Epithelial cell of prostate (primary cell): ENCODE measurements at regions not wholly inside any gene's neighbourhood (a gene's known extent, or its start where the extent isn't known, plus 50 kb on each side); places are given as distances from the start of the nearest gene placed in this dataset.
"Not testable (repeated sequence)": the region's sequence is repeated elsewhere in the genome, so short reads cannot be mapped to it uniquely, and the experiment has no call there.

ENCODE experiments used
- DNase-seq: peaks from one replicate; pipeline ENCODE4 v3.0.0-alpha.2; 2011; ENCODE audit warnings: low read depth, low spot score
- H3K27ac ChIP-seq: fragments of 450-650 bp; 2 replicates; pipeline ENCODE4 v1.5.1; 2017; ENCODE audit warnings: mild to moderate bottlenecking

DNA sequence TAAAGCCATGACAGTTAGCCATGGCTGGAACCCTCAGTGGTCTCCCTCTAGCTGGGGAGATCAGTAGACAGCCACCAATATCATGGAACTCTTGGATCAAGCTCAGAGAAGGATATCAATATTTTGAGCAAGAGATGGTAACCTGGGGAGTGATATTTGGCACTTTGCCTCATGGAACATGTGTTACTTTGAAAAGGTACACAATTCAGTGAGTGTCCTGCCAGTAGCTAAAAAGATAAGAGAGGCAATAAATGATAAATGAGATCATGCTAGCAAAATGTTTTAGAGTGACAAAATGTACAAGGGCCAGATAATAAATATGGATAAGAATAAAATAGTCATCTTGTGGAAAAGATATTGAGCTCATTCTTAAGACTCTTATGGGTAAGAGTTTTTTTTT lies 1618.7 kb downstream of the OLFM4 start:
- H3K27ac ChIP-seq, result no peak overlapping the region
- DNase-seq, result no peak

DNA sequence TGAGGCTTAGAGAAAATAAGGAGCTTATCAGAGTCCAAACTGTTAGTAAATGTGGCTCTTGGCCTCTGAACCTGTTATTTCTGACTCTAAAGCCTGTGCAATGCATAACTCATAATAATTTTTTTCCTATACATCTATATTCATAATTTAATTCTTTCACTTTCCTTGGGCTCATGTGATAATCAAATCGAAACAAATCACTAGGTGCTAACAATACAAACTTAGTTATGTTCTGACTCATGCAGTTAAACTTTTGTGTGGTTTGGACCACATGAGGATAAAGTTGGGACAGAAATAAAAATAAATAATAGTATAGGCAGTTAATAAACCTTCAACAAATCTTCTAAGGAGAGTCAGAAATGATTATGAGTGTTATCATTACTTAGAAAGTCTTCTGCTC lies 1629.0 kb downstream of the OLFM4 start:
- no peak overlapping the region for H3K27ac ChIP-seq
- DNase-seq, result no peak

GRCh38 chr13:54658771-54659170 lies 1630.2 kb downstream of the OLFM4 start:
- H3K27ac ChIP-seq, result no peak overlapping the region
- DNase-seq, result no peak

- no peak overlapping the region for H3K27ac ChIP-seq
- DNase-seq, result no peak
Measured at GRCh38 chr13:54660277-54660676, 1631.7 kb downstream of the OLFM4 start.

DNA sequence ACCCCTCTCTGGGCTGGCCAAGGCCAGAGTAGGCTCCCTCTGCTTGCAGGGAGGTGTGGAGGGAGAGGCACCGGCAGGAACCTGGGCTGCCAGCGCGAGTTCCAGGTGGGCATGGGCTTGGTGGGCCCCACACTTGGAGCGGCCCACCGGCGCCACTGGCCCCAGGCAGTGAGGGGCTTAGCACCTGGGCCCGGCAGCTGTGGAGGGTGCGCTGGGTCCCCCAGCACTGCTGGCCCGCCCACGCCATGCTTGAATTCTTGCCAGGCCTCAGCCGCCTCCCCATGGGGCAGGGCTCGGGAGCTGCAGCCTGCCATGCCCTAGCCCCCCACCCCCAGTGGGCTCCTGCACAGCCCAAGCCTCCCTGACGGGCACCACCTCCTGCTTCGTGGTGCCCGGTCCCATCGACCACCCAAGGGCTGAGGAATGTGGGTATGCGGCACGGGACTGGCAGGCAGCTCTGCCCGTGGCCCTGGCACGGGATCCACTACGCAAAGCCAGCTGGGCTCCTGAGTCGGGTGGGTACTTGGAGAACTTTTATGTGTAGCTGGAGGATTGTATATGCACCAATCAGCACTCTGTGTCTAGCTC lies 1648.0 kb downstream of the OLFM4 start:
- no peak overlapping the region for H3K27ac ChIP-seq
- no peak for DNase-seq

GRCh38 chr13:54682184-54682583 lies 1653.6 kb downstream of the OLFM4 start:
- no peak overlapping the region for H3K27ac ChIP-seq
- DNase-seq, result no peak

GRCh38 chr13:54687173-54687572 lies 1658.6 kb downstream of the OLFM4 start:
- no peak overlapping the region for H3K27ac ChIP-seq
- DNase-seq, result no peak

- DNase-seq, result no peak
- no peak overlapping the region for H3K27ac ChIP-seq
Measured at GRCh38 chr13:54699831-54700230, 1671.2 kb downstream of the OLFM4 start.

- H3K27ac ChIP-seq, result no peak overlapping the region
- DNase-seq, result no peak
Measured at GRCh38 chr13:54705738-54706137, 1677.1 kb downstream of the OLFM4 start.

DNA sequence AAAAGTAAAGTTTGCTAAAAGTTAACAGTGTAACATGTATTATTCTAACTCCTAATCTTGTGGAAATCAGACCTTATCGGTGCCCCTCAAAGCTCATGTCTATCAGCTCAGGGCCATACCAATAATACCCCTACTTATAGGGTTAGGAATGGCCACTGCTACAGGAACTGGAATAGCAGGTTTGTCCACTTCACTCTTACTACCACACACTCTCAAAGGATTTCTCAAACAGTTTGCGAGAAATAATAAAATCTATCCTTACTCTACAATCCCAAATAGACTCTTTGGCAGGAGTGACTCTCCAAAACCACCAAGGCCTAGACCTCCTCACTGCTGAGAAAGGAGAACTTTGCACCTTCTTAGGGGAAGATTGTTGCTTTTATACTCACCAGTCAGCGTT lies 1677.7 kb downstream of the OLFM4 start:
- H3K27ac ChIP-seq, result no peak overlapping the region
- no peak for DNase-seq

GRCh38 chr13:54709546-54709945 lies 1680.9 kb downstream of the OLFM4 start:
- no peak for DNase-seq
- H3K27ac ChIP-seq, result no peak overlapping the region

DNA sequence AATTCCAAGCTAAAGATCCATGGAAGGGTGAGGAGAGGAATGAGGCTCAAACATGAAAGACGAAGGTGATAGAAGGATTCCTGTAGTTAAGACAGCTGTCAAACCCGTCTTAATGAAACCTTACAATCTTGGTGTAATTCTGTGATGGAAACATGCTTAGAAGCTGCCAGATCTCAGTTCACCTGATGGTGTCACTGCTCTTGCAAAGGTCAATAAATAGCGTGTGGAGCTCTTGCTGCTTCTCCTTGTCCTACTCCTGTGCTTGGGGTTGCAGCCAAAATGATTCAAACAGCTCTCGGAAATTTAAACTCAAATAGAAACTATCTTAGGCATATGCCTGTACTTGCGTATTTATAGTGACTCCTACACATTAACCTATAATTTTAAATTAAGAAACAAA lies 1705.0 kb downstream of the OLFM4 start:
- no peak overlapping the region for H3K27ac ChIP-seq
- DNase-seq, result no peak

GRCh38 chr13:54737211-54737610 lies 1708.6 kb downstream of the OLFM4 start:
- H3K27ac ChIP-seq, DNase-seq: not testable (repeated sequence)

DNA sequence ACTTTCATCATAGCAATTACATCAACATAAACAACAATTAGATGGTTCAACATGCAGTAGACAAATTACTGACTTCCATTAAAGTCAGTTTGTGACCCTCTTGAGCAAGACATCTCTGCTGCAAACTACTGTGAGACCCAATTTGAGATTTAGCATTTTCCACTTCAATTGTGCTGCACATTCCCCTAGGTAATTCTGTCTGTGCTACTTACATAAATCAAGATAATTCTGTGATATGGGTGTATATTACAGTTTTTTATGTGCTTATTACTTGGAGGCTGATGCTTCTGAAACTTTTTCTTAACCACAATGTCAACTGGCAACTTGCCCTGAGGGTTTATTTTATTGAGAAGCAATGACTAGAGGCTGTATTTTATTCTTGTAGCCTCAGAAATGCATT lies 1714.4 kb downstream of the OLFM4 start:
- DNase-seq, result no peak
- H3K27ac ChIP-seq, result no peak overlapping the region

- no peak overlapping the region for H3K27ac ChIP-seq
- DNase-seq, result no peak
Measured at GRCh38 chr13:54744747-54745146, 1716.1 kb downstream of the OLFM4 start.

DNA sequence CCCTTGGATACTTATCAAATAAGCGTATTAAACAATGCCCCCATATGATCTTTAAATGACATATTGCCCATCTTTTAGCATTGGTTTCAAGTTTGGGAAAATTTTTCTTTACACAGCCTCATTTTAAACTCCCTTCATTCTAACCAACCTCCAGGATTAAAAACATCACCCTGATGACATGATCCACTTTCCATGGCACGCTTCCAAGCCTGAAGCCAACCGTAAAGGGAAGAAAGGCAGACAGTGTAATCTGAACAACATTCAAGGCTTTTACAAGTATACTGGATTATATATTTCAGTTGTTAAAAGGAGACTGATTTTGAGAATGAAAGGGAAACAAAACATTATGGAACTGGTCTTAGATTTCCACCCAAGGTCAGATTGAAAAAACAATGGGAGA lies 1721.9 kb downstream of the OLFM4 start:
- H3K27ac ChIP-seq, result no peak overlapping the region
- no peak for DNase-seq

- DNase-seq, result no peak
- H3K27ac ChIP-seq, result no peak overlapping the region
Measured at GRCh38 chr13:54758795-54759194, 1730.2 kb downstream of the OLFM4 start.

DNA sequence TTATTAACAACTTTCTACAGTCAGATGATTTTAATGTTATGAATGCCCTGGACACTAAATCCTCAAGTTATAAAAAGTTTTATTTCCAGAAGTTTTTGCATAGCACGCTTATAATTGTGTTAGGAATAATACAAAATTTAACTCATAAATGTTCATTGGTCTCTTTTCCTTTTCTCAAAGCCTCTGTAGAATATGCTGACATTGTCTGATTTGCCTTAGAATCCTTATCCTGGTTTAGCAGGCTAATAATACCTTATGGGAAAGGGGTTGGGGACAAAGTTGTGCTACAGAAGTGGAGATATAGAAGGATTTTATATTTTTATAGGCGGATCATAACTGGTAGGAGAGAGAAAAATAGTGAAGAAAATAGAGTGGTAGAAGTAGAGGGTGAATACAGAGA lies 1739.6 kb downstream of the OLFM4 start:
- DNase-seq, result no peak
- no peak overlapping the region for H3K27ac ChIP-seq

- H3K27ac ChIP-seq, result no peak overlapping the region
- DNase-seq, result no peak
Measured at GRCh38 chr13:54775501-54776191, 1747.0 kb downstream of the OLFM4 start.

- DNase-seq, result no peak
- H3K27ac ChIP-seq, result no peak overlapping the region
Measured at GRCh38 chr13:54787754-54788153, 1759.1 kb downstream of the OLFM4 start.

DNA sequence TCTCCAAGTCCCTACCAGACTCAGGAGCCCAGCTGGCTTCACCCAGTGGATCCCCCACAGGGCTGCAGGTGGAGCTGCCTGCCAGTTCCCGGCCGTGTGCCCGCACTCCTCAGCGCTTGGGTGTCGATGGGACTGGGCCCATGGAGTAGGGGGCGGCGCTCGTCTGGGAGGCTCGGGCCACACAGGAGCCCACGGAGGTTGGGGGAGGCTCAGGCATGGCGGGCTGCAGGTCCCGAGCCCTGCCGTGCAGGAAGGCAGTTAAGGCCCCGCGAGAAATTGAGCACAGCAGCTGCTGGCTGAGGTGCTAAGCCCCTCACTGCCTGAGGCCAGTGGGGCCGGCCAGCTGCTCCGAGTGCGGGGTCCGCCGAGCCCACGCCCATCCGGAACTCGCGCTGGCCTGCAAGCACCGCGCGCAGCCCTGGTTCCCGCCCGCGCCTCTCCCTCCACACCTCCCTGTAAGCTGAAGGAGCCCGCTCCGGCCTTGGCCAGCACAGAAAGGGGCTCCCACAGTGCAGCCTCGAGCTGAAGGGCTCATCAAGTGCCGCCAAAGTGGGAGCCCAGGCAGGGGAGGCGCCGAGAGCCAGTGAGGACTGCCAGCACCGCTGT lies 1771.1 kb downstream of the OLFM4 start:
- H3K27ac ChIP-seq, result no peak overlapping the region
- no peak for DNase-seq

DNA sequence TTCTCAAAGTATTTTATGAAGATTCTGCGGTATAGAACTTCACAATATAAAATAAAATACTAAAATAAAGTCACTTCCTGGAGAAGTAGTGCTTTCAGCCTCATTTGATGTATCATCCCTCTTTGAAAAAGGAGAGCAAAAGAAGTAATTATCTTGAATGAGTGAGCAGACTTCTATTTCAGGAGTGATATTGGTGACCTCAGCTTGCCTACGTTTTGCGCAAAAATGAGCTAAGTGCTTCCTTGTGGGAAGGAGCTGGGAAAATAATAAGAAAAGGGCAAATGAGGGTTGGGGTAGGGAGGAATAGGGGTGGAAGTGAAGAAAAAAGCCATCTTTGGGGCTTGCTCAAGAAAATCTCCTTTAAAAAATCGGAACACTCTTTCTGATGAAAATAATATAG lies 1773.6 kb downstream of the OLFM4 start:
- no peak overlapping the region for H3K27ac ChIP-seq
- no peak for DNase-seq
